Urinary bladder (tissue), 3 donors: ENCODE measurements at regions not wholly inside any gene's neighbourhood (a gene's known extent, or its start where the extent isn't known, plus 50 kb on each side); places are given as distances from the start of the nearest gene placed in this dataset.

Source experiments
- DNase-seq: peaks from one replicate; pipeline ENCODE4 v3.0.0-alpha.2; 2015; ENCODE audit errors: extremely low spot score
- H3K27ac ChIP-seq: one replicate; pipeline ENCODE4 v1.5.1; 2013; ENCODE audit warnings: low read depth, mild to moderate bottlenecking, moderate library complexity
- H3K36me3 ChIP-seq: one replicate; pipeline ENCODE4 v1.6.1; 2013; ENCODE audit warnings: mild to moderate bottlenecking, moderate library complexity; ENCODE audit not compliant: insufficient read depth
- H3K4me1 ChIP-seq: one replicate; pipeline ENCODE4 v1.6.1; 2013; ENCODE audit warnings: mild to moderate bottlenecking, moderate library complexity; ENCODE audit not compliant: insufficient read depth
- H3K4me3 ChIP-seq: one replicate; pipeline ENCODE4 v1.5.1; 2013; ENCODE audit warnings: low read depth, low read length
- WGBS: extraction: QIAGEN DNeasy Blood & Tissue Kit; methylation state at CpG from one replicate; pipeline ENCODE4 v1.1.7; 2013; 5-methylcytosine and 5-hydroxymethylcytosine counted together
- donor health status: healthy with polysubstance abuse.
- donor health status: healthy.

GRCh38 chr12:126591533-126591932 is 1526.3 kb downstream of the AACS start:
- no peak overlapping the region for H3K27ac ChIP-seq
- no peaks in the 10 kb centered on the region for H3K4me1 ChIP-seq
- no peak overlapping the region for H3K4me3 ChIP-seq
- WGBS = 52% methylated on average over 2 of the region's 2 CpGs
- DNase-seq = no peak
- no peaks in the 10 kb centered on the region for H3K36me3 ChIP-seq

- no peak overlapping the region for H3K27ac ChIP-seq
- H3K36me3 ChIP-seq = no peaks in the 10 kb centered on the region
- no peak overlapping the region for H3K4me3 ChIP-seq
- no peaks in the 10 kb centered on the region for H3K4me1 ChIP-seq
- 65% methylated on average over 5 of the region's 5 CpGs for WGBS
- no peak for DNase-seq
These were observed 1536.2 kb downstream of the AACS start for GRCh38 chr12:126601184-126602170.

GRCh38 chr12:126602612-126603011 is 1537.4 kb downstream of the AACS start:
- Histone ChIP-seq H3K4me3 (no peak overlapping the region), H3K27ac (no peak overlapping the region), H3K36me3 (no peaks in the 10 kb centered on the region), H3K4me1 (no peaks in the 10 kb centered on the region)
- 66% methylated on average over 7 of the region's 7 CpGs for WGBS
- no peak for DNase-seq

- Histone ChIP-seq H3K4me1 (no peaks in the 10 kb centered on the region), H3K4me3 (no peak overlapping the region), H3K36me3 (no peaks in the 10 kb centered on the region), H3K27ac (no peak overlapping the region)
- 62% methylated on average over 1 of the region's 1 CpG for WGBS
- DNase-seq = no peak
These were observed 1541.9 kb downstream of the AACS start for GRCh38 chr12:126607157-126607556.

DNA sequence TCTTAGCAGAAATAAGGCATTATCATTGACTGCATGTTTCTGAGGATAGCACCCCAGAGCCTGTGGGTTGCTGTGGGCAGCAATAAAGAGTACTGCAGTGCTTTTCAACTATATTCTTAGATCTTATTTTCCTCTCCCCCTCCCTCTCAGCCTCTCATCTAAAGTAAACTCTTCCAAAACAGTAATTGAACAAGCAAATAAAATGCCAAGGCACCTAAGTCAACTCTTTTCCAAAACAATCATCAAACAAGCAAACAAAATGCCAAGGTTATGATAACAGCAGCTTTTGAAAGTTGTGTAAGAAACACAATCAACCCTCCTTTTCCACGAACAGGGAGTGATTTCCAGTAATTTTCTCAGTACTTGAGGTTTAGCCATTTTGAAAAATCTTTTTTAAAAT is 1542.6 kb downstream of the AACS start:
- H3K4me1 ChIP-seq = no peaks in the 10 kb centered on the region
- no peak overlapping the region for H3K27ac ChIP-seq
- no peak overlapping the region for H3K4me3 ChIP-seq
- WGBS = 30% methylated on average over 1 of the region's 1 CpG
- DNase-seq = no peak
- H3K36me3 ChIP-seq = no peaks in the 10 kb centered on the region

GRCh38 chr12:126608607-126609175 is 1543.5 kb downstream of the AACS start:
- Histone ChIP-seq H3K36me3 (no peaks in the 10 kb centered on the region), H3K4me3 (no peak overlapping the region), H3K27ac (no peak overlapping the region), H3K4me1 (no peaks in the 10 kb centered on the region)
- WGBS = 83% methylated on average over 2 of the region's 2 CpGs
- DNase-seq = no peak

- H3K36me3 ChIP-seq = no peaks in the 10 kb centered on the region
- DNase-seq = no peak
- no peak overlapping the region for H3K4me3 ChIP-seq
- no peak overlapping the region for H3K27ac ChIP-seq
- H3K4me1 ChIP-seq = no peaks in the 10 kb centered on the region
- WGBS = 94% methylated on average over 16 of the region's 16 CpGs
These were observed 1551.2 kb downstream of the AACS start for GRCh38 chr12:126616441-126616840.

- 93% methylated on average over 5 of the region's 5 CpGs for WGBS
- Histone ChIP-seq H3K4me3 (no peak overlapping the region), H3K36me3 (no peaks in the 10 kb centered on the region), H3K4me1 (no peaks in the 10 kb centered on the region), H3K27ac (no peak overlapping the region)
- DNase-seq = no peak
These were observed 1552.1 kb downstream of the AACS start for GRCh38 chr12:126617312-126617711.

GRCh38 chr12:126627596-126627995 is 1562.4 kb downstream of the AACS start:
- no peak overlapping the region for H3K27ac ChIP-seq
- WGBS = 53% methylated on average over 4 of the region's 4 CpGs

DNA sequence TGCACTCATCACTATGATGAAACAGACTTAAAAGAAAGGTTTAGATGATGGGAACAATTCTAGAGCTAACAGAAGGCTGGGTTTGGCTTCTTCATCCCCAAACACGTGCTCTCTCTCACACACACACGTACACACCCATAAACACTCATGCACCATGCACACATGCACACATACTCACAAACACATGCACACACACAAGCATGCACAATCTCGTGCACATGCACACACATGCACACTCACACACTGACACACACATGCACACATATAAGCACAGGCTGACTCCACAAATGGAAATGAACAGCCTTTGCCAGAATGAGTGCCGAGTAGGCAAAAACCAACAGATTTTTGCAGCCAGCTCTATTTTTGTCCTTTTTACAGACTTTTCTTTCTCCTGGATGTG is 1571.6 kb downstream of the AACS start:
- DNase-seq = no peak
- Histone ChIP-seq H3K4me1 (no peaks in the 10 kb centered on the region), H3K4me3 (no peak overlapping the region), H3K27ac (no peak overlapping the region), H3K36me3 (no peaks in the 10 kb centered on the region)
- 71% methylated on average over 4 of the region's 4 CpGs for WGBS

More at GRCh38 chr12:126627596-126627995, 1562.4 kb downstream of the AACS start:
- no peak for DNase-seq
- Histone ChIP-seq H3K4me3 (no peak overlapping the region), H3K4me1 (no peaks in the 10 kb centered on the region), H3K36me3 (no peaks in the 10 kb centered on the region)

GRCh38 chr12:126644236-126645020 is 1579.2 kb downstream of the AACS start:
- 44% methylated on average over 2 of the region's 2 CpGs for WGBS
- H3K4me1 ChIP-seq = no peaks in the 10 kb centered on the region
- H3K27ac ChIP-seq = no peak overlapping the region
- H3K4me3 ChIP-seq = no peak overlapping the region
- no peaks in the 10 kb centered on the region for H3K36me3 ChIP-seq
- no peak for DNase-seq

GRCh38 chr12:126648074-126648473 is 1582.8 kb downstream of the AACS start:
- H3K4me3 ChIP-seq = no peak overlapping the region
- WGBS = 63% methylated on average over 5 of the region's 5 CpGs
- no peak for DNase-seq
- no peaks in the 10 kb centered on the region for H3K36me3 ChIP-seq
- H3K27ac ChIP-seq = no peak overlapping the region
- H3K4me1 ChIP-seq = no peaks in the 10 kb centered on the region

GRCh38 chr12:126651133-126651532 is 1585.9 kb downstream of the AACS start:
- Histone ChIP-seq H3K4me3 (no peak overlapping the region), H3K4me1 (no peaks in the 10 kb centered on the region), H3K36me3 (no peaks in the 10 kb centered on the region), H3K27ac (no peak overlapping the region)
- WGBS = 79% methylated on average over 5 of the region's 5 CpGs
- DNase-seq = no peak
